ENCODE measurements at regions not wholly inside any gene's neighbourhood (a gene's known extent, or its start where the extent isn't known, plus 50 kb on each side); places are given as distances from the start of the nearest gene placed in this dataset.

DNA sequence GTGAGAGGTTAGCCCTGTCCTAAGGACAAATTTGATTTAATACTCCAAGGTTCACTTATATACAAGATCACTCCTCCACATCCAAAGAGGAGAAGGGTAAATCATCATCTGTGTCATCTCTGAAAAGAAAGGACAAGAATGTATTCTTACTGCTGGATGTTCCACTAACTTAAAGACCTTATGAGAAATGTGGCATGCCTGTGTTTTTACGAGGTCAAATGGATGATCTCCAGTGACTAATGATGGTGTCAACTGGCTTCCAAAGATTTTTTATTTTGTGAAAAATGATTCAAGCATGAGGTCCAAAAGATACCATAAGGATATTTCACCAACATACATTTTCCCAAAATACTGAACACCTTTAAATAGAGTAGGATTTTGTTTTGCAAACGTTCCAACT is 143.4 kb downstream of the PTCHD1 start:
- TF ChIP-seq ISL1 (CRISPR knock-in tag; IDR thresholded peaks at IDR 0.05) (no peak), ZC3H10 (CRISPR knock-in tag; IDR thresholded peaks at IDR 0.05) (no peak), ARNTL (CRISPR knock-in tag; IDR thresholded peaks at IDR 0.05; ENCODE audit: borderline replicate concordance, low read depth) (no peak), TOX (CRISPR knock-in tag; IDR thresholded peaks at IDR 0.05; ENCODE audit: borderline replicate concordance) (no peak), ESRRG (CRISPR knock-in tag; IDR thresholded peaks at IDR 0.05) (no peak), ZNF70 (CRISPR knock-in tag; IDR thresholded peaks at IDR 0.05) (no peak), OSR1 (CRISPR knock-in tag; IDR thresholded peaks at IDR 0.05) (no peak), ZFP30 (CRISPR knock-in tag; IDR thresholded peaks at IDR 0.05) (no peak), SNAI2 (CRISPR knock-in tag; IDR thresholded peaks at IDR 0.05) (no peak), RARB (CRISPR knock-in tag; IDR thresholded peaks at IDR 0.05) (no peak)
- TF ChIP-seq, protein P1, sequence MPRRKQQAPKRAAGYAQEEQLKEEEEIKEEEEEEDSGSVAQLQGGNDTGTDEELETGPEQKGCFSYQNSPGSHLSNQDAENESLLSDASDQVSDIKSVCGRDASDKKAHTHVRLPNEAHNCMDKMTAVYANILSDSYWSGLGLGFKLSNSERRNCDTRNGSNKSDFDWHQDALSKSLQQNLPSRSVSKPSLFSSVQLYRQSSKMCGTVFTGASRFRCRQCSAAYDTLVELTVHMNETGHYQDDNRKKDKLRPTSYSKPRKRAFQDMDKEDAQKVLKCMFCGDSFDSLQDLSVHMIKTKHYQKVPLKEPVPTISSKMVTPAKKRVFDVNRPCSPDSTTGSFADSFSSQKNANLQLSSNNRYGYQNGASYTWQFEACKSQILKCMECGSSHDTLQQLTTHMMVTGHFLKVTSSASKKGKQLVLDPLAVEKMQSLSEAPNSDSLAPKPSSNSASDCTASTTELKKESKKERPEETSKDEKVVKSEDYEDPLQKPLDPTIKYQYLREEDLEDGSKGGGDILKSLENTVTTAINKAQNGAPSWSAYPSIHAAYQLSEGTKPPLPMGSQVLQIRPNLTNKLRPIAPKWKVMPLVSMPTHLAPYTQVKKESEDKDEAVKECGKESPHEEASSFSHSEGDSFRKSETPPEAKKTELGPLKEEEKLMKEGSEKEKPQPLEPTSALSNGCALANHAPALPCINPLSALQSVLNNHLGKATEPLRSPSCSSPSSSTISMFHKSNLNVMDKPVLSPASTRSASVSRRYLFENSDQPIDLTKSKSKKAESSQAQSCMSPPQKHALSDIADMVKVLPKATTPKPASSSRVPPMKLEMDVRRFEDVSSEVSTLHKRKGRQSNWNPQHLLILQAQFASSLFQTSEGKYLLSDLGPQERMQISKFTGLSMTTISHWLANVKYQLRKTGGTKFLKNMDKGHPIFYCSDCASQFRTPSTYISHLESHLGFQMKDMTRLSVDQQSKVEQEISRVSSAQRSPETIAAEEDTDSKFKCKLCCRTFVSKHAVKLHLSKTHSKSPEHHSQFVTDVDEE (CRISPR knock-in tag; IDR thresholded peaks at IDR 0.05), result no peak
- TF ChIP-seq, protein P2, sequence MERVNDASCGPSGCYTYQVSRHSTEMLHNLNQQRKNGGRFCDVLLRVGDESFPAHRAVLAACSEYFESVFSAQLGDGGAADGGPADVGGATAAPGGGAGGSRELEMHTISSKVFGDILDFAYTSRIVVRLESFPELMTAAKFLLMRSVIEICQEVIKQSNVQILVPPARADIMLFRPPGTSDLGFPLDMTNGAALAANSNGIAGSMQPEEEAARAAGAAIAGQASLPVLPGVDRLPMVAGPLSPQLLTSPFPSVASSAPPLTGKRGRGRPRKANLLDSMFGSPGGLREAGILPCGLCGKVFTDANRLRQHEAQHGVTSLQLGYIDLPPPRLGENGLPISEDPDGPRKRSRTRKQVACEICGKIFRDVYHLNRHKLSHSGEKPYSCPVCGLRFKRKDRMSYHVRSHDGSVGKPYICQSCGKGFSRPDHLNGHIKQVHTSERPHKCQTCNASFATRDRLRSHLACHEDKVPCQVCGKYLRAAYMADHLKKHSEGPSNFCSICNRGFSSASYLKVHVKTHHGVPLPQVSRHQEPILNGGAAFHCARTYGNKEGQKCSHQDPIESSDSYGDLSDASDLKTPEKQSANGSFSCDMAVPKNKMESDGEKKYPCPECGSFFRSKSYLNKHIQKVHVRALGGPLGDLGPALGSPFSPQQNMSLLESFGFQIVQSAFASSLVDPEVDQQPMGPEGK (CRISPR knock-in tag; IDR thresholded peaks at IDR 0.05; ENCODE audit: borderline replicate concordance), result no peak

Measured in SK-N-SH treated with all-trans-retinoic acid at 6 μM for 48 hours (cell line).